ENCODE measurements at regions not wholly inside any gene's neighbourhood (a gene's known extent, or its start where the extent isn't known, plus 50 kb on each side); places are given as distances from the start of the nearest gene placed in this dataset.

- ChIA-PET RAD21 (ENCODE audit: unreplicated experiment) (no interaction called here), POLR2A (no interaction called here), SMC1A (ENCODE audit: uncharacterized antibody, unreplicated experiment) (no interaction called here), CTCF (interaction anchor here (0.6 kb wide), 1 partner anchor 240 kb away, joined by 3 read pairs; no protein-coding TSS in a partner anchor)
- 22% methylated on average over 4 of the region's 4 CpGs for WGBS (ENCODE audit: insufficient coverage, insufficient replicate concordance, low lambda C conversion rate, missing lambda C conversion rate)
- Histone ChIP-seq H3K36me3 (ENCODE audit: control insufficient read depth in 2 of 2, insufficient read depth in 2 of 2, low read length in 1 of 2) (no peaks in the 10 kb centered on the region), H4K20me1 (ENCODE audit: control insufficient read depth, insufficient read depth) (no peaks in the 10 kb centered on the region), H3K79me2 (ENCODE audit: control insufficient read depth, insufficient read depth, low read length) (no peaks in the 10 kb centered on the region), H3K27me3 (replicated peaks in 1 of 2; ENCODE audit: control insufficient read depth in 2 of 2, insufficient read depth in 2 of 2, low read length in 1 of 2) (no peaks in the 10 kb centered on the region), H3K4me2 (ENCODE audit: control insufficient read depth, insufficient read depth) (no peak overlapping the region), H3K9ac (ENCODE audit: control insufficient read depth, insufficient read depth, low read length) (no peak overlapping the region), H2AFZ (ENCODE audit: control insufficient read depth, low read depth, low read length) (no peak overlapping the region), H3K9me3 (replicated peaks; ENCODE audit: control insufficient read depth, insufficient read depth, low read length) (no peaks in the 10 kb centered on the region), H3K4me1 (ENCODE audit: control insufficient read depth, insufficient read depth, low read length) (no peaks in the 10 kb centered on the region), H3K27ac (ENCODE audit: control insufficient read depth, insufficient read depth) (no peak overlapping the region), H3K4me3 (no peak overlapping the region)
- DNase-seq (ENCODE audit: low read depth, low spot score), result no peak
- in situ Hi-C loops (cut with MboI), result no loop called here
- ATAC-seq, result no peak
- BruUV-seq (replicated peaks), result no TSS peak
- intact Hi-C loops (cut with micrococcal nuclease; ENCODE audit: unreplicated experiment), result no loop called here
- FAIRE-seq, result no peak
- TF ChIP-seq TAF1 (IDR thresholded peaks at IDR 0.05; ENCODE audit: borderline replicate concordance, low read depth, low read length) (no peak), CHD1 (IDR thresholded peaks at IDR 0.05; ENCODE audit: low read depth, low read length) (no peak), MXI1 (IDR thresholded peaks at IDR 0.05; ENCODE audit: low read depth, low read length) (no peak), NFIC (IDR thresholded peaks at IDR 0.05; ENCODE audit: low read depth, low read length) (no peak), ZNF274 (IDR thresholded peaks at IDR 0.05; ENCODE audit: insufficient read depth, insufficient read length) (no peak), TCF12 (IDR thresholded peaks at IDR 0.05; ENCODE audit: low read depth, low read length) (no peak), ZBTB11 (CRISPR knock-in tag; IDR thresholded peaks at IDR 0.05) (no peak), ATF2 (IDR thresholded peaks at IDR 0.05; ENCODE audit: low read length) (no peak)
These were observed 186.7 kb upstream of the CDIN1 start for GRCh38 chr15:36392676-36393266.

Data from GM12878 (cell line).